ENCODE measurements at regions not wholly inside any gene's neighbourhood (a gene's known extent, or its start where the extent isn't known, plus 50 kb on each side); places are given as distances from the start of the nearest gene placed in this dataset.
A peak's percentile ranks its signal among the peaks of the same experiment; 100 is the strongest.

GRCh38 chr15:39014682-39015081 is 450.1 kb upstream of the RASGRP1 start:
- peaks cover 14% of the 10 kb centered on the region for H3K36me3 Mint-ChIP-seq (ENCODE audit: low read depth)
- no peak overlapping the region for H3K27ac Mint-ChIP-seq
- TF ChIP-seq, protein P1, sequence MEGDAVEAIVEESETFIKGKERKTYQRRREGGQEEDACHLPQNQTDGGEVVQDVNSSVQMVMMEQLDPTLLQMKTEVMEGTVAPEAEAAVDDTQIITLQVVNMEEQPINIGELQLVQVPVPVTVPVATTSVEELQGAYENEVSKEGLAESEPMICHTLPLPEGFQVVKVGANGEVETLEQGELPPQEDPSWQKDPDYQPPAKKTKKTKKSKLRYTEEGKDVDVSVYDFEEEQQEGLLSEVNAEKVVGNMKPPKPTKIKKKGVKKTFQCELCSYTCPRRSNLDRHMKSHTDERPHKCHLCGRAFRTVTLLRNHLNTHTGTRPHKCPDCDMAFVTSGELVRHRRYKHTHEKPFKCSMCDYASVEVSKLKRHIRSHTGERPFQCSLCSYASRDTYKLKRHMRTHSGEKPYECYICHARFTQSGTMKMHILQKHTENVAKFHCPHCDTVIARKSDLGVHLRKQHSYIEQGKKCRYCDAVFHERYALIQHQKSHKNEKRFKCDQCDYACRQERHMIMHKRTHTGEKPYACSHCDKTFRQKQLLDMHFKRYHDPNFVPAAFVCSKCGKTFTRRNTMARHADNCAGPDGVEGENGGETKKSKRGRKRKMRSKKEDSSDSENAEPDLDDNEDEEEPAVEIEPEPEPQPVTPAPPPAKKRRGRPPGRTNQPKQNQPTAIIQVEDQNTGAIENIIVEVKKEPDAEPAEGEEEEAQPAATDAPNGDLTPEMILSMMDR (IDR thresholded peaks at IDR 0.05; ENCODE audit: unreplicated experiment in 3 of 3): no peak
- H3K27me3 Mint-ChIP-seq (ENCODE audit: low read depth): no peaks in the 10 kb centered on the region
- peaks cover 6% of the 10 kb centered on the region for H3K4me1 Mint-ChIP-seq
- peaks cover 24% of the 10 kb centered on the region for H3K9me3 Mint-ChIP-seq
- no peak overlapping the region for H3K4me3 Mint-ChIP-seq

- Mint-ChIP-seq H3K4me3 (no peak overlapping the region), H3K27ac (no peak overlapping the region), H3K9me3 (peaks cover 6% of the 10 kb centered on the region), H3K4me1 (peaks cover 15% of the 10 kb centered on the region), H3K36me3 (ENCODE audit: low read depth) (no peaks in the 10 kb centered on the region), H3K27me3 (ENCODE audit: low read depth) (no peaks in the 10 kb centered on the region)
- TF ChIP-seq, protein P1 (IDR thresholded peaks at IDR 0.05; ENCODE audit: unreplicated experiment in 3 of 3): no peak
Observed at GRCh38 chr15:39016706-39017105, 452.1 kb upstream of the RASGRP1 start.

- TF ChIP-seq, protein P1 (IDR thresholded peaks at IDR 0.05; ENCODE audit: unreplicated experiment in 3 of 3): no peak
- no peaks in the 10 kb centered on the region for H3K36me3 Mint-ChIP-seq (ENCODE audit: low read depth)
Observed at GRCh38 chr15:39018966-39019365, 454.4 kb upstream of the RASGRP1 start.

GRCh38 chr15:39021341-39021740 is 456.7 kb upstream of the RASGRP1 start:
- no peak overlapping the region for H3K27ac Mint-ChIP-seq
- TF ChIP-seq, protein P1 (IDR thresholded peaks at IDR 0.05; ENCODE audit: unreplicated experiment in 3 of 3): no peak
- H3K36me3 Mint-ChIP-seq (ENCODE audit: low read depth): no peaks in the 10 kb centered on the region
- peaks cover 33% of the 10 kb centered on the region for H3K4me1 Mint-ChIP-seq
- H3K9me3 Mint-ChIP-seq: peaks cover 2% of the 10 kb centered on the region
- peaks cover 5% of the 10 kb centered on the region for H3K27me3 Mint-ChIP-seq (ENCODE audit: low read depth)
- H3K4me3 Mint-ChIP-seq: no peak overlapping the region

More at GRCh38 chr15:39018966-39019365, 454.4 kb upstream of the RASGRP1 start:
- H3K27me3 Mint-ChIP-seq (ENCODE audit: low read depth): no peaks in the 10 kb centered on the region
- peak overlapping the region in 1 of 3 experiments; percentile 11 for H3K4me3 Mint-ChIP-seq
- peak overlapping the region in 1 of 3 experiments; percentile 1 for H3K27ac Mint-ChIP-seq
- H3K9me3 Mint-ChIP-seq: peaks cover 6% of the 10 kb centered on the region
- peaks cover 30% of the 10 kb centered on the region for H3K4me1 Mint-ChIP-seq

DNA sequence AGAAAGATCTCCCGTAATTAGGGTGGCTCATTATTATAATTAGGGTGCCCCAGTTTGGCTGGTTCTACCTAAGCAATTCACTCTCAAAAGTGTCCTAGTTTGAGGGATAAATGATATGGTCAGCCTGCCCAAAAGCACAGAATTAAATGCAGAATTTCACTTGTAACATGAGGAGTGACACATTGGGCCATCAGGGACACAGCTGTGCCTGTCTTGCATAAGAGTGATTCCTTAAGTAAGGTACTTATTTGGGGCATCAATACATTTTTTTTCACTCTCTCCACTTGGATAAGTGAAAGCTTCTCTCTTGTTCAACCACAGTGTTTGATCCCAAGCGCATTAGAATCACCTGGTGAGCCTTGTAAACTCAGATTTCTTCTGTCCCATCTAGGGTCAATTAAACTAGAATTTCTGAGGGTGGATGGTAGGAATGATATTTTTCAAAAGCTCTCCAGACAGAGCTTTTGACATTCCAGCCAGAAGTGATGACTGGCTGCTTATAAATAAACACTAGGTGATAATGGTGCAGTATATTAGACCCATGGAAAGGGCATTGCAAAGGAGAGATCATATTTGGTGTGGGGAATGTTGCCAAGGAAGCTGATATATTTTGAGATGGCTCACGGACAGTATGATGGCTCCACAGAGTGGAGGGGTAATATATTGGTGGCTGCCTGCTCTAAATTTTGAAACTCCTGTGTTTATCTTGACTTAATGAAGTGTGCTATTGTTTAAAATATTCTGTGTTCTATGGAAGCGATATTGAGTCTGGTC is 458.1 kb upstream of the RASGRP1 start:
- Mint-ChIP-seq H3K36me3 (ENCODE audit: low read depth) (no peaks in the 10 kb centered on the region), H3K27ac (peak overlapping the region in 1 of 3 experiments; percentile 39), H3K9me3 (no peaks in the 10 kb centered on the region), H3K27me3 (ENCODE audit: low read depth) (peaks cover 5% of the 10 kb centered on the region), H3K4me3 (no peak overlapping the region), H3K4me1 (peaks cover 33% of the 10 kb centered on the region)
- TF ChIP-seq, protein P1 (IDR thresholded peaks at IDR 0.05; ENCODE audit: unreplicated experiment in 3 of 3): no peak

DNA sequence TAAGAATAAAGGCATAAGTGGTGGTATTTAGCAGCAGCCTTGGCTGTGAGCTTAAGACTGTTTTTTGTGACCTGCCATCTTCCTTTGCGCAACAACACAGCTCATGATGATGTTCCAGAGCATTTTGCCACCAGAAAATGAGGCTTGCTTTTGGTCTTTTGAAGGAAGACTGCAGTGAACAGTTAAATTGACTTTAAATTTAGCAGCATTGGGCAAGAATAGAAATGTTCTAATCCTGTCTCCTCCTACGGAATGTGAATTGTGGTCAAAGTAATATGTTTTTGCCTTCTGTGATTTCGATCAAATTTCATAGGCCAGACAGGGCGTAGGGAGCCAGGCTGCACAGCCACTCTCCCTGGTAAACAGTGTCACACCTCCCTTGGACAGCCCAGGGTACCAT is 460.7 kb upstream of the RASGRP1 start:
- Mint-ChIP-seq H3K36me3 (ENCODE audit: low read depth) (no peaks in the 10 kb centered on the region), H3K9me3 (no peaks in the 10 kb centered on the region), H3K27ac (no peak overlapping the region), H3K27me3 (ENCODE audit: low read depth) (peaks cover 5% of the 10 kb centered on the region), H3K4me3 (no peak overlapping the region), H3K4me1 (peaks cover 46% of the 10 kb centered on the region)
- TF ChIP-seq, protein P1 (IDR thresholded peaks at IDR 0.05; ENCODE audit: unreplicated experiment in 3 of 3): no peak
